ENCODE measurements at regions not wholly inside any gene's neighbourhood (a gene's known extent, or its start where the extent isn't known, plus 50 kb on each side); places are given as distances from the start of the nearest gene placed in this dataset.

DNA sequence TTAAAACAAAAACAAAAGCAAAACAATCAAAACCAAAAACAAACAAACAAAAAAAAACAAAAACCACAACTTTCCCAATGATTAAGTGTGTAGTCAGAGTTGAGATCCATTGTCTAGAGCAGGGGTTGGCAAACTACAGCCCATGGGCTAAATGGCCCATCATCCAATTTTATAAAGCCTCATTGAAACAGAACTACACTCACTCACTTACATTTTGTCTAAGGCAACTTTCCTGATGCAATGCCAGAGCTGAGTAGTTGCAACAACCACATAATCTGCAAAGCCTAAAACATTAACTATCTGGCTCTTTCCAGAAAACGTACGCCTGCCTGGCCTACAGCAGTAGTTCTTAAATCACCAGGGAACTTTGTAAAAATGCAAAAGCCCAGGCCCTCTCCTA, 124.1 kb downstream of the SOX9 start:
- no peak for DNase-seq
- no peak overlapping the region for H3K4me3 Mint-ChIP-seq (ENCODE audit: unreplicated experiment)

DNA sequence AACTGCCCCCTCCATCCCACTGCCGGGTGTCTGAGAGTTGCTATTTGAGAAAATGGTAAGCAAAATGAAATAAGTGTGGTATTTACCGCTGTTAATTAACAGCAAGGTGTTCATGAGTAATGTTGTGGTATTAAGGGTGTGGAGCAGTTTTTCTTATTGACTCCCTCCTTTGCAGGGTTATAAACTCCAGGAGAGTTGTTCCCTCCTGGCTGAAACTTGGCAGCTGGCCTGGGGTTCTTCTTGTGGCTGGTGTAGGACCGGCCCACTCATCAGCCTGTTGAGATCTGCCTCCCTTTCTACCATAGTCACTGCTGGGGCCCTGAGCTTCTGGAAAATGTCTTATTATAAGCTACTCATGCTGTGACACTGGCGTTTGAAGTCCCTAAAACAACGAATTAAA, 128.6 kb downstream of the SOX9 start:
- H3K4me1 ChIP-seq = no peaks in the 10 kb centered on the region
- Mint-ChIP-seq H3K9me3 (ENCODE audit: unreplicated experiment) (peaks cover 4% of the 10 kb centered on the region), H3K4me1 (ENCODE audit: low read depth, unreplicated experiment) (no peaks in the 10 kb centered on the region), H3K36me3 (ENCODE audit: insufficient read depth, unreplicated experiment) (no peaks in the 10 kb centered on the region), H3K4me3 (ENCODE audit: unreplicated experiment) (no peak overlapping the region), H3K27me3 (ENCODE audit: insufficient read depth, unreplicated experiment) (peaks cover 3% of the 10 kb centered on the region), H3K27ac (ENCODE audit: unreplicated experiment) (no peak overlapping the region)
- DNase-seq = no peak
- TF ChIP-seq, protein P1, sequence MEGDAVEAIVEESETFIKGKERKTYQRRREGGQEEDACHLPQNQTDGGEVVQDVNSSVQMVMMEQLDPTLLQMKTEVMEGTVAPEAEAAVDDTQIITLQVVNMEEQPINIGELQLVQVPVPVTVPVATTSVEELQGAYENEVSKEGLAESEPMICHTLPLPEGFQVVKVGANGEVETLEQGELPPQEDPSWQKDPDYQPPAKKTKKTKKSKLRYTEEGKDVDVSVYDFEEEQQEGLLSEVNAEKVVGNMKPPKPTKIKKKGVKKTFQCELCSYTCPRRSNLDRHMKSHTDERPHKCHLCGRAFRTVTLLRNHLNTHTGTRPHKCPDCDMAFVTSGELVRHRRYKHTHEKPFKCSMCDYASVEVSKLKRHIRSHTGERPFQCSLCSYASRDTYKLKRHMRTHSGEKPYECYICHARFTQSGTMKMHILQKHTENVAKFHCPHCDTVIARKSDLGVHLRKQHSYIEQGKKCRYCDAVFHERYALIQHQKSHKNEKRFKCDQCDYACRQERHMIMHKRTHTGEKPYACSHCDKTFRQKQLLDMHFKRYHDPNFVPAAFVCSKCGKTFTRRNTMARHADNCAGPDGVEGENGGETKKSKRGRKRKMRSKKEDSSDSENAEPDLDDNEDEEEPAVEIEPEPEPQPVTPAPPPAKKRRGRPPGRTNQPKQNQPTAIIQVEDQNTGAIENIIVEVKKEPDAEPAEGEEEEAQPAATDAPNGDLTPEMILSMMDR (IDR thresholded peaks at IDR 0.05; ENCODE audit: insufficient read depth in 1 of 2, low read depth in 1 of 2, low read length in 1 of 2, severe bottlenecking in 1 of 2, unreplicated experiment in 1 of 2) = no peak
- no peak overlapping the region for H3K4me3 ChIP-seq (ENCODE audit: low read depth, low read length)
- no peaks in the 10 kb centered on the region for H3K27me3 ChIP-seq (replicated peaks; ENCODE audit: control insufficient read depth, insufficient read depth, low read length)
- ChIA-PET CTCF (no interaction called here), POLR2A (no interaction called here)
- no peaks in the 10 kb centered on the region for H3K9me3 ChIP-seq
- intact Hi-C loops (cut with micrococcal nuclease; ENCODE audit: unreplicated experiment) = no loop called here
- no TSS peak for BruUV-seq (replicated peaks)
- H3K36me3 ChIP-seq (ENCODE audit: control insufficient read depth, insufficient read depth, low read length) = no peaks in the 10 kb centered on the region

More for the DNA sequence above, 124.1 kb downstream of the SOX9 start:
- H3K9me3 Mint-ChIP-seq (ENCODE audit: unreplicated experiment) = peaks cover 18% of the 10 kb centered on the region
- intact Hi-C loops (cut with micrococcal nuclease; ENCODE audit: unreplicated experiment) = no loop called here
- H3K4me1 Mint-ChIP-seq (ENCODE audit: low read depth, unreplicated experiment) = no peaks in the 10 kb centered on the region
- POLR2A ChIA-PET = no interaction called here
- TF ChIP-seq, protein P1 (IDR thresholded peaks at IDR 0.05; ENCODE audit: insufficient read depth in 1 of 2, low read depth in 1 of 2, low read length in 1 of 2, severe bottlenecking in 1 of 2, unreplicated experiment in 1 of 2) = no peak
- no peak overlapping the region for H3K27ac Mint-ChIP-seq (ENCODE audit: unreplicated experiment)
- H3K36me3 Mint-ChIP-seq (ENCODE audit: insufficient read depth, unreplicated experiment) = no peaks in the 10 kb centered on the region
- CTCF ChIA-PET = no interaction called here
- Histone ChIP-seq H3K36me3 (ENCODE audit: control insufficient read depth, insufficient read depth, low read length) (no peaks in the 10 kb centered on the region), H3K27me3 (replicated peaks; ENCODE audit: control insufficient read depth, insufficient read depth, low read length) (no peaks in the 10 kb centered on the region), H3K9me3 (no peaks in the 10 kb centered on the region), H3K4me1 (no peaks in the 10 kb centered on the region), H3K4me3 (ENCODE audit: low read depth, low read length) (no peak overlapping the region)
- BruUV-seq (replicated peaks) = no TSS peak
- no peaks in the 10 kb centered on the region for H3K27me3 Mint-ChIP-seq (ENCODE audit: insufficient read depth, unreplicated experiment)

DNA sequence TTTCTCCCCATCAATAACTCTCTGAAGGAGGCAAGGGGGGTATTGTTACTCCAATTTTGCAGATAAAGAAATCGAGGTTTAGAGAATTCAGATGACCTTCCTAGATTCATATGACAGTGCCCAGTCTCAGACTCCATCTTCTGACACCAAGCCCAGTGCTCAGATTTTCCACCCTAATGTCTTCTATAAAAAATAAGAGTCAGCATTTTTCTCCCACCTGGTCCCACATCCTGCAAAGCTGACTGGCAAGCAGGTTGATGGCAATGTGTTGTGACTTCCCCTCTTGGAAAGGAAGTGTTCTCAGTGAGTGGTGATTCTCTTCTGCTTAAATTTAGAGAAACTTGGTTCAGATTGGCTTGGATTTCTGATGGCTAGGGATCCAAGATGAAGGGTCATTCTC, 129.4 kb downstream of the SOX9 start:
- peaks cover 3% of the 10 kb centered on the region for H3K27me3 Mint-ChIP-seq (ENCODE audit: insufficient read depth, unreplicated experiment)
- TF ChIP-seq, protein P1 (IDR thresholded peaks at IDR 0.05; ENCODE audit: insufficient read depth in 1 of 2, low read depth in 1 of 2, low read length in 1 of 2, severe bottlenecking in 1 of 2, unreplicated experiment in 1 of 2) = no peak
- H3K9me3 Mint-ChIP-seq (ENCODE audit: unreplicated experiment) = no peaks in the 10 kb centered on the region
- H3K27me3 ChIP-seq (replicated peaks; ENCODE audit: control insufficient read depth, insufficient read depth, low read length) = no peaks in the 10 kb centered on the region
- ChIA-PET CTCF (no interaction called here), POLR2A (no interaction called here)
- intact Hi-C loops (cut with micrococcal nuclease; ENCODE audit: unreplicated experiment) = no loop called here
- H3K4me3 ChIP-seq (ENCODE audit: low read depth, low read length) = no peak overlapping the region
- no TSS peak for BruUV-seq (replicated peaks)
- H3K9me3 ChIP-seq = no peaks in the 10 kb centered on the region
- no peak overlapping the region for H3K27ac Mint-ChIP-seq (ENCODE audit: unreplicated experiment)
- H3K36me3 Mint-ChIP-seq (ENCODE audit: insufficient read depth, unreplicated experiment) = no peaks in the 10 kb centered on the region
- H3K4me1 Mint-ChIP-seq (ENCODE audit: low read depth, unreplicated experiment) = no peaks in the 10 kb centered on the region
- no peak for DNase-seq
- H3K36me3 ChIP-seq (ENCODE audit: control insufficient read depth, insufficient read depth, low read length) = no peaks in the 10 kb centered on the region
- no peak overlapping the region for H3K4me3 Mint-ChIP-seq (ENCODE audit: unreplicated experiment)
- no peaks in the 10 kb centered on the region for H3K4me1 ChIP-seq

Data from Caco-2 (cell line).